ENCODE measurements at regions not wholly inside any gene's neighbourhood (a gene's known extent, or its start where the extent isn't known, plus 50 kb on each side); places are given as distances from the start of the nearest gene placed in this dataset.

GRCh38 chr7:15954671-15955354 is 268.3 kb upstream of the MEOX2 start:
- peaks cover 9% of the 10 kb centered on the region for H3K27me3 Mint-ChIP-seq (ENCODE audit: insufficient read depth)
- H3K36me3 Mint-ChIP-seq (ENCODE audit: low read depth): no peaks in the 10 kb centered on the region
- no peaks in the 10 kb centered on the region for H3K4me1 Mint-ChIP-seq (ENCODE audit: low read depth)
- H3K4me3 Mint-ChIP-seq: no peak overlapping the region; the same call in 1 of the 2 replicates
- no peak overlapping the region for H3K27ac Mint-ChIP-seq
- TF ChIP-seq CTCF (IDR thresholded peaks at IDR 0.05): no peak
- DNase-seq: no peak
- H3K9me3 Mint-ChIP-seq: peaks cover 10% of the 10 kb centered on the region; the same call in 1 of the 2 replicates

GRCh38 chr7:15950299-15950698 is 263.8 kb upstream of the MEOX2 start:
- no peak for DNase-seq
- peaks cover 12% of the 10 kb centered on the region for H3K27me3 Mint-ChIP-seq (ENCODE audit: insufficient read depth)
- H3K36me3 Mint-ChIP-seq (ENCODE audit: low read depth): no peaks in the 10 kb centered on the region
- H3K27ac Mint-ChIP-seq: no peak overlapping the region
- H3K4me3 Mint-ChIP-seq: no peak overlapping the region
- no peak for TF ChIP-seq CTCF (IDR thresholded peaks at IDR 0.05)
- H3K9me3 Mint-ChIP-seq: no peaks in the 10 kb centered on the region
- no peaks in the 10 kb centered on the region for H3K4me1 Mint-ChIP-seq (ENCODE audit: low read depth)

GRCh38 chr7:15947754-15948153 is 261.3 kb upstream of the MEOX2 start:
- no peak for TF ChIP-seq CTCF (IDR thresholded peaks at IDR 0.05)
- no peaks in the 10 kb centered on the region for H3K9me3 Mint-ChIP-seq
- no peak for DNase-seq
- no peak overlapping the region for H3K27ac Mint-ChIP-seq
- H3K36me3 Mint-ChIP-seq (ENCODE audit: low read depth): no peaks in the 10 kb centered on the region
- H3K4me3 Mint-ChIP-seq: no peak overlapping the region
- no peaks in the 10 kb centered on the region for H3K4me1 Mint-ChIP-seq (ENCODE audit: low read depth)
- peaks cover 8% of the 10 kb centered on the region; the same call in 1 of the 2 replicates for H3K27me3 Mint-ChIP-seq (ENCODE audit: insufficient read depth)

- 0 out of 2 replicates have a peak, but pooled peaks cover 2% of the 10 kb centered on the region for H3K27me3 Mint-ChIP-seq (ENCODE audit: insufficient read depth)
- no peak overlapping the region for H3K27ac Mint-ChIP-seq
- H3K4me3 Mint-ChIP-seq: no peak overlapping the region
- H3K36me3 Mint-ChIP-seq (ENCODE audit: low read depth): no peaks in the 10 kb centered on the region
- DNase-seq: no peak
- H3K9me3 Mint-ChIP-seq: no peaks in the 10 kb centered on the region
- no peaks in the 10 kb centered on the region for H3K4me1 Mint-ChIP-seq (ENCODE audit: low read depth)
- no peak for TF ChIP-seq CTCF (IDR thresholded peaks at IDR 0.05)
Observed at GRCh38 chr7:15938115-15938514, 251.6 kb upstream of the MEOX2 start.

- H3K36me3 Mint-ChIP-seq (ENCODE audit: low read depth): no peaks in the 10 kb centered on the region
- H3K4me3 Mint-ChIP-seq: no peak overlapping the region
- no peaks in the 10 kb centered on the region; the same call in 1 of the 2 replicates for H3K4me1 Mint-ChIP-seq (ENCODE audit: low read depth)
- DNase-seq: no peak
- H3K27ac Mint-ChIP-seq: no peak overlapping the region
- TF ChIP-seq CTCF (IDR thresholded peaks at IDR 0.05): no peak
- H3K9me3 Mint-ChIP-seq: no peaks in the 10 kb centered on the region
- 0 out of 2 replicates have a peak, but pooled peaks cover 2% of the 10 kb centered on the region for H3K27me3 Mint-ChIP-seq (ENCODE audit: insufficient read depth)
Observed at GRCh38 chr7:15937571-15937970, 251.1 kb upstream of the MEOX2 start.

Data from HFFc6 (cell line).